ENCODE measurements at regions not wholly inside any gene's neighbourhood (a gene's known extent, or its start where the extent isn't known, plus 50 kb on each side); places are given as distances from the start of the nearest gene placed in this dataset.

DNA sequence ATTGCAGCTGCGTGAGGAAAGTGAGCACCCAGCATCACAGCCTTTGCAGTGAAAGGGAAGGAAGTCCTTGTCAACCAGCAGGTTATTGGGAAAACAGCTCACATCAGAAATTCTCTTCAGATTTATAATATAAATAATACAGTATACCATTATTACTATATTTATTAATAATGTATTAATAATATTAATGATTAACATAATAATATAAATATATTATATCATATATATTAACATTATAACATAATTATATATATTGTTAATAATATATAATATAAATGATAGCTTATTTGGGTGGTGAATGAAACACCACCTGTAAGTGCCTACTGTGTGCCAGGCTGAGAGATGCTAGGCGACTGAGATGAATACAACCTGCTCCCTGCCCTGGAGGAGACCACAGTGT is 423.0 kb downstream of the TCERG1L start:
- 86 to 94% methylated on average over 2 of the region's 2 CpGs for WGBS, 2 donors
- Histone ChIP-seq H3K9me3 (no peaks in the 10 kb centered on the region), H3K27ac (no peak overlapping the region), H3K4me1 (no peaks in the 10 kb centered on the region), H3K27me3 (peaks cover 0 to 32% (median 0%) of the 10 kb centered on the region in 4 donors), H3K4me3 (no peak overlapping the region), H3K36me3 (no peaks in the 10 kb centered on the region)
- DNase-seq, result no peak
- intact Hi-C loops (cut with DNase I), result no loop called here
- TF ChIP-seq POLR2A (IDR thresholded peaks at IDR 0.05), result no peak
- TF ChIP-seq, protein P1, sequence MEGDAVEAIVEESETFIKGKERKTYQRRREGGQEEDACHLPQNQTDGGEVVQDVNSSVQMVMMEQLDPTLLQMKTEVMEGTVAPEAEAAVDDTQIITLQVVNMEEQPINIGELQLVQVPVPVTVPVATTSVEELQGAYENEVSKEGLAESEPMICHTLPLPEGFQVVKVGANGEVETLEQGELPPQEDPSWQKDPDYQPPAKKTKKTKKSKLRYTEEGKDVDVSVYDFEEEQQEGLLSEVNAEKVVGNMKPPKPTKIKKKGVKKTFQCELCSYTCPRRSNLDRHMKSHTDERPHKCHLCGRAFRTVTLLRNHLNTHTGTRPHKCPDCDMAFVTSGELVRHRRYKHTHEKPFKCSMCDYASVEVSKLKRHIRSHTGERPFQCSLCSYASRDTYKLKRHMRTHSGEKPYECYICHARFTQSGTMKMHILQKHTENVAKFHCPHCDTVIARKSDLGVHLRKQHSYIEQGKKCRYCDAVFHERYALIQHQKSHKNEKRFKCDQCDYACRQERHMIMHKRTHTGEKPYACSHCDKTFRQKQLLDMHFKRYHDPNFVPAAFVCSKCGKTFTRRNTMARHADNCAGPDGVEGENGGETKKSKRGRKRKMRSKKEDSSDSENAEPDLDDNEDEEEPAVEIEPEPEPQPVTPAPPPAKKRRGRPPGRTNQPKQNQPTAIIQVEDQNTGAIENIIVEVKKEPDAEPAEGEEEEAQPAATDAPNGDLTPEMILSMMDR (IDR thresholded peaks at IDR 0.05), result no peak

DNA sequence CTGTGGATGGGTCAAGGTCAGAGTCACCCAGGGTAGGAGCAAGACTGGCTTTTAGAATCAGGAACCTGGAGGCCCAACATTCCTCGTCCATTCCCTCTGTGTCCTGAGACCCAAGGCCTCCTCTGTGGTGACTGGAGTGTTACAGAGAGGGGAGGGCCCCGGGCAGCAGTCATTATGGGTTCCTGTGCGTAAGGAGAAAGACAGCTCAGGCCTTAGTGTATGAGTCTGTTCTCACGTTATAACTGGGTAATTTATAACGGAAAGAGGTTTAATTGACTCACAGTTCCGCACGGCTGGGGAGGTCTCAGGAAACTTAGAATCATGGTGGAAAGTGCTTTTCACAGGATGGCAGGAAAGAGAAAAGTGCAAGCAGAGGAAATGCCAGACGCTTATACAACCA is 422.3 kb downstream of the TCERG1L start:
- Histone ChIP-seq H3K27me3 (peaks cover 0 to 32% (median 0%) of the 10 kb centered on the region in 4 donors), H3K27ac (no peak overlapping the region), H3K4me3 (no peak overlapping the region), H3K9me3 (no peaks in the 10 kb centered on the region), H3K36me3 (no peaks in the 10 kb centered on the region), H3K4me1 (peaks cover 0 to under 1% (median 0%) of the 10 kb centered on the region in 3 donors)
- TF ChIP-seq POLR2A (IDR thresholded peaks at IDR 0.05), result no peak
- TF ChIP-seq, protein P1 (IDR thresholded peaks at IDR 0.05), result no peak
- DNase-seq, result no peak
- WGBS, 2 donors, result 77 to 81% methylated on average over 6 to 7 of the region's 8 CpGs
- intact Hi-C loops (cut with DNase I), result no loop called here

DNA sequence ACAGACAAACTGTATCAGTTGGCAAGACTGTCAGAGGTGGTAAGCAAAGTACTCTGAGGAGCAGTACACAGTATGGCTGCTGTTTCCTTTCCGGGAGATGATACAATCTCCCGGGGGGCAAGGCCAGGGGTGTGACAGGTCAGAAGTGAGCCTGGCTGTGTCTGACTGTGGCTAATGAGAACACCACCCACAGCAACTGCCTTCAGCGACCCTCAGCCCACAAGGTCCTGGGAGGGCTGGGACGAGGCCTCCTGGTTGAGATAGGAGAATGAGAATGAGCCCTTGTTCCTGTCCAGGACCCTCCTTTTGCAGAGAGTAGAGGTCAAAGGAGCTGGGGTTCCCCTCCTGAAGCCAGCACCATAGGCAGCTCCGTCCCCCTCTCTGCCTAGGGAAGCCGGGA is 421.7 kb downstream of the TCERG1L start:
- H3K9me3 ChIP-seq, result no peaks in the 10 kb centered on the region
- no peak overlapping the region for H3K27ac ChIP-seq
- TF ChIP-seq POLR2A (IDR thresholded peaks at IDR 0.05), result no peak
- TF ChIP-seq, protein P1 (IDR thresholded peaks at IDR 0.05), result no peak
- peaks cover 0 to 27% (median 0%) of the 10 kb centered on the region in 4 donors for H3K27me3 ChIP-seq
- intact Hi-C loops (cut with DNase I), result no loop called here
- no peak for DNase-seq
- H3K36me3 ChIP-seq, result no peaks in the 10 kb centered on the region
- no peak overlapping the region for H3K4me3 ChIP-seq
- H3K4me1 ChIP-seq, result peaks cover 0 to 5% (median 0%) of the 10 kb centered on the region in 3 donors
- 56 to 70% methylated on average over 2 to 5 of the region's 6 CpGs for WGBS, 2 donors

DNA sequence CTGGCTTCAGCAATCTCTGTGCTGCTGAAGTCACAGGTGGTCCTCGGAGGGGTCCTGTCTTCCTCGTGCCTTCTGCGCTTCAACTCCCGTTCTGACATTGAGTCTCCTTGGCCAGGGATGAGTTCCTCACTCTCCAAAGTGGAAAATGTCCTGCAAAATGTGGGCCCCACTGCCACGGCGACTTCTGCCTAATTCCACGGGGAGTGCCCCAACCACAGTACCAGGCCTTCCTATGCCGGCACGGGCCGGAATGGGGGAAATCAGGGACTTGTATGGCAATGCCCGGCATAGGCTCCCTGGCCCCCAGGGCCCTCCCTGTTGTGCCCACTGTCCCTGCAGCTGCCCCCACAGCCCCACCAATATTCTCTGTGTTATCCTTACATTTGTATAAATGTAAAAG is 420.5 kb downstream of the TCERG1L start:
- Histone ChIP-seq H3K27ac (no peak overlapping the region), H3K4me1 (peaks cover 0 to 5% (median 0%) of the 10 kb centered on the region in 3 donors), H3K9me3 (no peaks in the 10 kb centered on the region), H3K4me3 (no peak overlapping the region), H3K36me3 (no peaks in the 10 kb centered on the region), H3K27me3 (peaks cover 0 to 23% (median 0%) of the 10 kb centered on the region in 4 donors)
- TF ChIP-seq, protein P1 (IDR thresholded peaks at IDR 0.05), result no peak
- no peak for TF ChIP-seq POLR2A (IDR thresholded peaks at IDR 0.05)
- DNase-seq, result no peak
- intact Hi-C loops (cut with DNase I), result no loop called here
- WGBS, 2 donors, result 80% methylated on average over 6 of the region's 11 CpGs; no CpG with 5 or more reads in 1 of the 2 donors

DNA sequence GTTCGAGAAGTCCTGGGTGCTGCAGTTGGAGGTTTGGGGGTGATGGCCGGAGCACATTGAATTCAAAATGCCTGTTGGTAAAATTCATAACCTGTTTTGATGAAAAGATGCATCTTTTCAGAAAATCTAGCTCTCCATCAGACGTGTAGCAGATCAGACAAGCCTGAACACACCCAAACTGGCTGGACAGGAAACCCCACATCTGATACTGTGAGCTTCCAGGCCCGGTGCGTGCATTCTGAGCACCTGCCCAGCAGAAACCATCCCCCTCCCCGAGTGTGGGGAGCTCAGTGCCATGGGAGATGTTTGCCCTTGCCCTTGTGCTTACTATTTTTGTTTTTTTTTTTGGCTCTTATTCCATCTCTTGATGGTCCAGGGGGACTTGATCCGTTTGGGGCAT is 417.1 kb downstream of the TCERG1L start:
- H3K27ac ChIP-seq, result no peak overlapping the region
- intact Hi-C loops (cut with DNase I), result no loop called here
- peaks cover 0 to 5% (median 0%) of the 10 kb centered on the region in 3 donors for H3K4me1 ChIP-seq
- peaks cover 0 to 18% (median 0%) of the 10 kb centered on the region in 4 donors for H3K27me3 ChIP-seq
- 23 to 31% methylated on average over 7 of the region's 7 CpGs for WGBS, 2 donors
- H3K9me3 ChIP-seq, result no peaks in the 10 kb centered on the region
- no peak overlapping the region for H3K4me3 ChIP-seq
- TF ChIP-seq, protein P1 (IDR thresholded peaks at IDR 0.05), result no peak
- no peak for TF ChIP-seq POLR2A (IDR thresholded peaks at IDR 0.05)
- H3K36me3 ChIP-seq, result no peaks in the 10 kb centered on the region
- no peak for DNase-seq
